IMR-90 (cell line): ENCODE measurements at regions not wholly inside any gene's neighbourhood (a gene's known extent, or its start where the extent isn't known, plus 50 kb on each side); places are given as distances from the start of the nearest gene placed in this dataset.

ENCODE experiments used
- ATAC-seq: fragments of 200-7000 bp; cut with Tn5 transposase; 2 replicates; pipeline ENCODE4 v1.9.1; 2020; ENCODE audit warnings: low read depth, mild to moderate bottlenecking, moderate library complexity
- BruUV-seq: library from RNA; stranded (reverse); fragments of 400-500 nt; replicated peaks from 2 replicates; lab custom pipeline; 2021; lab: Mats Ljungman, UMichigan
- CTCF ChIA-PET: fragments of 300-600 bp; formaldehyde crosslinking; extraction: SDS; loops from one replicate; lab custom pipeline; 2021; ENCODE audit warnings: antibody characterized with exemption; lab: Yijun Ruan, JAX
- POLR2A ChIA-PET: fragments of 300-600 bp; sonication (Branson Sonifier 250); formaldehyde crosslinking; loops from one replicate; lab custom pipeline; 2022; ENCODE audit warnings: antibody characterized with exemption; ENCODE audit not compliant: unreplicated experiment; lab: Charles Lee
- DNase-seq: peaks from one replicate; pipeline ENCODE4 v3.0.0; 2013
- H2AFZ ChIP-seq: replicated peaks from 2 replicates; pipeline ENCODE3; 2013; ENCODE audit warnings: low read length, mild to moderate bottlenecking; ENCODE audit not compliant: poor library complexity
- H2AK5ac ChIP-seq: 2 replicates; pipeline ENCODE4 v1.6.1; 2013; ENCODE audit warnings: low read depth, low read length, inconsistent platforms
- H2AK9ac ChIP-seq: replicated peaks from 2 replicates; pipeline ENCODE3; 2013; ENCODE audit warnings: mild to moderate bottlenecking, low read depth, low read length, moderate library complexity; ENCODE audit not compliant: poor library complexity
- H2BK120ac ChIP-seq: 2 replicates; pipeline ENCODE4 v1.6.1; 2013; ENCODE audit warnings: low read depth, low read length, inconsistent platforms
- H2BK15ac ChIP-seq: 3 replicates; pipeline ENCODE4 v1.6.1; 2013; ENCODE audit warnings: low read depth, low read length, inconsistent platforms
- H2BK20ac ChIP-seq: 2 replicates; pipeline ENCODE4 v1.6.1; 2013; ENCODE audit warnings: low read depth, mild to moderate bottlenecking, inconsistent platforms, low read length, moderate library complexity
- H2BK5ac ChIP-seq: 2 replicates; pipeline ENCODE4 v1.6.1; 2013; ENCODE audit warnings: mild to moderate bottlenecking, low read depth, low read length, inconsistent platforms; ENCODE audit not compliant: poor library complexity, severe bottlenecking
- H3K14ac ChIP-seq: replicated peaks from 2 replicates; pipeline ENCODE4 v1.6.1; 2013; ENCODE audit warnings: low read depth, low read length, inconsistent platforms
- H3K18ac ChIP-seq: 2 replicates; pipeline ENCODE4 v1.6.1; 2013; ENCODE audit warnings: low read depth, low read length, control low read depth
- H3K23ac ChIP-seq: 2 replicates; pipeline ENCODE4 v1.6.1; 2013; ENCODE audit warnings: low read depth, low read length, inconsistent platforms
- H3K27ac ChIP-seq: 2 replicates; pipeline ENCODE4 v1.5.1; 2013; ENCODE audit warnings: mild to moderate bottlenecking, control low read depth, low read length; ENCODE audit not compliant: insufficient read depth
- H3K27me3 ChIP-seq: 2 replicates; pipeline ENCODE4 v1.6.1; 2013; ENCODE audit warnings: low read length; ENCODE audit not compliant: control insufficient read depth, insufficient read depth
- H3K36me3 ChIP-seq: 2 replicates; pipeline ENCODE4 v1.6.1; 2013; ENCODE audit warnings: low read length, mixed read lengths; ENCODE audit not compliant: control insufficient read depth, insufficient read depth
- H3K4ac ChIP-seq: 2 replicates; pipeline ENCODE4 v1.6.1; 2013; ENCODE audit warnings: low read depth, low read length, inconsistent platforms
- H3K4me1 ChIP-seq: 2 replicates; pipeline ENCODE4 v1.6.1; 2013; ENCODE audit warnings: low read length, mixed read lengths; ENCODE audit not compliant: control insufficient read depth, insufficient read depth
- H3K4me2 ChIP-seq: 2 replicates; pipeline ENCODE4 v1.6.1; 2013; ENCODE audit warnings: low read depth, mild to moderate bottlenecking, control low read depth, low read length, moderate library complexity
- H3K4me3 ChIP-seq: 2 replicates; pipeline ENCODE4 v1.5.1; 2013; ENCODE audit warnings: low read depth, mild to moderate bottlenecking, control low read depth, low read length, moderate library complexity; ENCODE audit not compliant: insufficient read depth
- H3K56ac ChIP-seq: 2 replicates; pipeline ENCODE4 v1.6.1; 2013; ENCODE audit warnings: low read length, inconsistent platforms; ENCODE audit not compliant: insufficient read depth; ENCODE audit errors: extremely low read depth
- H3K79me1 ChIP-seq, 2 experiments: 2 replicates each; pipeline ENCODE4 v1.6.1; 2013; ENCODE audit warnings: low read length in 2 of 2, inconsistent platforms in 1 of 2, low read depth in 1 of 2
- H3K9ac ChIP-seq: 2 replicates; pipeline ENCODE4 v1.6.1; 2013; ENCODE audit warnings: low read depth, low read length, control low read depth
- H3K9me1 ChIP-seq: 2 replicates; pipeline ENCODE4 v1.6.1; 2013; ENCODE audit warnings: low read length, inconsistent platforms; ENCODE audit not compliant: insufficient read depth
- H3K9me3 ChIP-seq: 2 replicates; pipeline ENCODE4 v1.6.1; 2013; ENCODE audit warnings: low read length; ENCODE audit not compliant: control insufficient read depth, insufficient read depth
- H4K20me1 ChIP-seq: 2 replicates; pipeline ENCODE4 v1.6.1; 2013; ENCODE audit warnings: low read length, inconsistent platforms; ENCODE audit not compliant: insufficient read depth
- H4K5ac ChIP-seq: 2 replicates; pipeline ENCODE4 v1.6.1; 2013; ENCODE audit warnings: mild to moderate bottlenecking, low read depth, low read length, control low read depth
- H4K8ac ChIP-seq, 2 experiments: 2 replicates each; pipeline ENCODE4 v1.6.1; 2013; ENCODE audit warnings: low read depth in 2 of 2, low read length in 2 of 2, control low read depth in 1 of 2, inconsistent platforms in 1 of 2
- H4K91ac ChIP-seq: 2 replicates; pipeline ENCODE4 v1.6.1; 2013; ENCODE audit warnings: low read depth, low read length, inconsistent platforms; ENCODE audit not compliant: insufficient read depth
- MAFK ChIP-seq: IDR thresholded peaks from 2 replicates; pipeline ENCODE4 v1.6.1; 2012; ENCODE audit warnings: low read depth, low read length, improper control_type of control experiment
- RAD21 ChIP-seq: IDR thresholded peaks from 2 replicates; pipeline ENCODE4 v1.6.1; 2012; ENCODE audit warnings: low read length, improper control_type of control experiment
- RCOR1 ChIP-seq: IDR thresholded peaks from 2 replicates; pipeline ENCODE4 v1.6.1; 2012; ENCODE audit warnings: mild to moderate bottlenecking, low read length, improper control_type of control experiment; ENCODE audit not compliant: insufficient replicate concordance
- RFX5 ChIP-seq: IDR thresholded peaks from 2 replicates; pipeline ENCODE4 v1.8.0; 2012; ENCODE audit warnings: low read depth, mild to moderate bottlenecking, low read length, moderate library complexity
- WGBS, 2 experiments: methylation state at CpG; one replicate each; pipeline versions ENCODE4 v1.1.5 to v1.1.7; 2013; ENCODE audit warnings: missing lambda C conversion rate in 2 of 2; ENCODE audit not compliant: insufficient read length in 1 of 2; ENCODE audit errors: extremely low coverage in 2 of 2; 5-methylcytosine and 5-hydroxymethylcytosine counted together
- dilution Hi-C: fragments of 300-500 bp; cut with HindIII; formaldehyde crosslinking; loops from one replicate; pipeline ENCODE4 v1.14.3; 2018; ENCODE audit warnings: low sequenced_read_pairs; ENCODE audit not compliant: unreplicated experiment
- in situ Hi-C: fragments of 300-500 bp; cut with MboI; formaldehyde crosslinking; loops from 3 replicates; pipeline ENCODE4 v1.14.3; 2019; ENCODE audit warnings: low sequenced_read_pairs, inconsistent platforms, mixed read lengths
- intact Hi-C: fragments of 100-400 bp; cut with micrococcal nuclease; formaldehyde crosslinking; loops from 2 replicates; pipeline ENCODE4 v1.10.0; 2022

DNA sequence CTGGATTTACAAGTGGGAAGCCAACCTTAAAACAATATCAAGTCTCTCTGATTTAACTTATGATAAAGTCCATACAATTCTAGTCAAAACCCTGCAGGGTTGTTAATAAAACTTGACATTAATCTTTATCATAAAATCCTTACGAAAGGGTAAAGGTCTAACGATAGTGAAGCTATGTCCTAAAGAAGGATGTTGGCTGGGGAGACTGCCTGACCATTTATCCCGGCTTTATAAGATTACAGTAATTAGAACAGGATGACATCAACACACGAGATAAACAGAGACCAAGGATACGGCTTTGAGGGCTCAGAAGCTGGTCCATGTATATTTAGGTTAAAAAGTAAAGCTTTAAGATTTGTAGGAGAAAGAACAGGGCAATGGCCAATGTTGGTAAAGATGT, 189.0 kb upstream of the COPS8 start:
- Histone ChIP-seq H3K4me1 (no peaks in the 10 kb centered on the region), H3K56ac (no peak overlapping the region), H3K79me1 (no peaks in the 10 kb centered on the region), H4K8ac (no peak overlapping the region), H2AK9ac (no peak overlapping the region), H2BK20ac (no peak overlapping the region), H4K91ac (no peak overlapping the region), H3K9me1 (no peaks in the 10 kb centered on the region), H3K27ac (no peak overlapping the region), H3K27me3 (peaks cover 12% of the 10 kb centered on the region), H3K4me3 (no peak overlapping the region), H3K4me2 (no peak overlapping the region), H3K18ac (no peak overlapping the region), H2BK5ac (no peak overlapping the region), H4K20me1 (no peaks in the 10 kb centered on the region), H2BK15ac (no peak overlapping the region), H3K9me3 (no peaks in the 10 kb centered on the region), H2AK5ac (no peak overlapping the region), H2BK120ac (no peak overlapping the region), H3K14ac (no peak overlapping the region), H3K23ac (no peak overlapping the region), H3K9ac (no peak overlapping the region), H3K4ac (no peak overlapping the region), H4K5ac (no peak overlapping the region), H3K36me3 (no peaks in the 10 kb centered on the region), H2AFZ (no peak overlapping the region)
- ChIA-PET POLR2A (no interaction called here), CTCF (no interaction called here)
- no peak for ATAC-seq
- intact Hi-C loops (loop anchor here (5.0 kb wide), 1 partner anchor 664 kb away; no protein-coding TSS in a partner anchor), in situ Hi-C loops (no loop called here), dilution Hi-C loops (no loop called here)
- WGBS, 2 experiments: no CpG with 5 or more reads among the region's 5 CpGs
- DNase-seq: no peak
- TF ChIP-seq RAD21 (no peak), RCOR1 (no peak), RFX5 (no peak), MAFK (no peak)
- no TSS peak for BruUV-seq
